ENCODE measurements at regions not wholly inside any gene's neighbourhood (a gene's known extent, or its start where the extent isn't known, plus 50 kb on each side); places are given as distances from the start of the nearest gene placed in this dataset.

DNA sequence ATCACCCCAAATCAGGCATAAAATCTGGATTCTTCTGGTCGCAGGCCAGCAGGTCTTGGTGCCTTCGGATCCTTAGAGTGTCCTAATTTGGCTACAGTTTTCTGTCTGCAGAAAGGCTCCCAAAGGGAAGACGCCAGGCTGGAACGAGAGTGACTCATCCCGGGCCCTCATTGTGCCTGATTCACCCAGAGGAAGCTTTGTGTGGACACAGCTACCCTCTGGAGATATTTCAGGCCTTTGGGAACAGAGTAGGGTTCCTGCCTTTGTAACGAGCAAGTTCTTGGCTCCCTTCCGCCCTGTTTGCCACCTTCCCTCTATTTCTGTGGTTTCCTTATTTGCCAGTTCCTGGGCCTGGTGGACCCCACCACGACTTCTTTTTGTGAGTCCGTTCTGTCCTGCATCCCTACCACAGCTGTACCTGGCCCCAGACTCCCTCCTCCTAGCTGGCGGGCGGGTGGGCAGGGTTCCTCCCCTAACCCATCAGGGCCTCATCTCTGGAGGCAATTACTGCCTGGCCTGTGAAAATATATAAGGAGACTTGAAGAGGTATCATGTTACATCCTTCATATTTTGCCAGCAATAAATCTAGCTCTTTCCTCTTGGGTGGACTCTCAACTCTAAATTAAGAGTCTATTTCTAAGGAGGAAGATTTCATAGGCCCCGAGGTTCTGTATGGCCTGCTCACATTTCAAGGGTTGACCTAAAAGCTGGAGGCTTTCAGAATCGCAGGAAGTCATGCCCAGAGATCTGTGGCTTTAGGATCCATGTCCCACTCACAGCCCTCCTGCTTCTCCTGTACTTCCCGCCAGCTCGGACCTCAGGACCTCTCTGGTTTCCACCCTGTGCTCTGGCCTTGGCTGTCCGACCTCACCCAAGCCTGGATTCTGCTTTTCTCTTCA, 219.2 kb upstream of the ZNF32 start:
- H3K27ac ChIP-seq = peak overlapping the region in 2 of 4 donors; percentile 23 to 40
- peaks cover 0 to 15% (median 8%) of the 10 kb centered on the region in 4 donors for H3K4me1 ChIP-seq
- DNase-seq = no peak
- TF ChIP-seq, protein P1, sequence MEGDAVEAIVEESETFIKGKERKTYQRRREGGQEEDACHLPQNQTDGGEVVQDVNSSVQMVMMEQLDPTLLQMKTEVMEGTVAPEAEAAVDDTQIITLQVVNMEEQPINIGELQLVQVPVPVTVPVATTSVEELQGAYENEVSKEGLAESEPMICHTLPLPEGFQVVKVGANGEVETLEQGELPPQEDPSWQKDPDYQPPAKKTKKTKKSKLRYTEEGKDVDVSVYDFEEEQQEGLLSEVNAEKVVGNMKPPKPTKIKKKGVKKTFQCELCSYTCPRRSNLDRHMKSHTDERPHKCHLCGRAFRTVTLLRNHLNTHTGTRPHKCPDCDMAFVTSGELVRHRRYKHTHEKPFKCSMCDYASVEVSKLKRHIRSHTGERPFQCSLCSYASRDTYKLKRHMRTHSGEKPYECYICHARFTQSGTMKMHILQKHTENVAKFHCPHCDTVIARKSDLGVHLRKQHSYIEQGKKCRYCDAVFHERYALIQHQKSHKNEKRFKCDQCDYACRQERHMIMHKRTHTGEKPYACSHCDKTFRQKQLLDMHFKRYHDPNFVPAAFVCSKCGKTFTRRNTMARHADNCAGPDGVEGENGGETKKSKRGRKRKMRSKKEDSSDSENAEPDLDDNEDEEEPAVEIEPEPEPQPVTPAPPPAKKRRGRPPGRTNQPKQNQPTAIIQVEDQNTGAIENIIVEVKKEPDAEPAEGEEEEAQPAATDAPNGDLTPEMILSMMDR (IDR thresholded peaks at IDR 0.05) = no peak
- no peak for TF ChIP-seq POLR2A (IDR thresholded peaks at IDR 0.05)
- no peaks in the 10 kb centered on the region for H3K9me3 ChIP-seq
- no peaks in the 10 kb centered on the region for H3K27me3 ChIP-seq
- H3K36me3 ChIP-seq = no peaks in the 10 kb centered on the region
- H3K4me3 ChIP-seq = no peak overlapping the region

DNA sequence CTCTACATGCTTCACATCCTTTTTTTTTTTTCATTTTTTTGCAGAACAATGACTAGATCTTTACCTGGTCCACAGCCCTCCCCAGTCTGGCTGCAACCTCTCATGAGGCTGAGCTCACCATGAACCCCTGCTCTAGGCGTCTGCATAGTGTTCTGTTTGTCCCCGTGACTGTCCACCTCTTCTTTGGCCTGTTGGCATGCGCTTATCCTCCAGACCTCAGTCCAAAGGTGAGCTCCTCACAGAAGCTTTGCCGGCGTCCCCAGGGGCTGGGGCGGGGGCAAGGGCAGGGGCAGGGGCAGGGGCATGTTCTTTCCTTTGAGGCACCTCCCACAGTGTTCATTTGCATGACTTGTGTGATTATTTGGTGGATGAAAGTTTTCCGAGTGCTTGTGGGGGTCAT, 218.4 kb upstream of the ZNF32 start:
- no peak for DNase-seq
- H3K27me3 ChIP-seq = no peaks in the 10 kb centered on the region
- H3K36me3 ChIP-seq = no peaks in the 10 kb centered on the region
- no peaks in the 10 kb centered on the region for H3K9me3 ChIP-seq
- H3K4me3 ChIP-seq = no peak overlapping the region
- TF ChIP-seq, protein P1 (IDR thresholded peaks at IDR 0.05) = no peak
- no peak for TF ChIP-seq POLR2A (IDR thresholded peaks at IDR 0.05)
- H3K4me1 ChIP-seq = peaks cover 0 to 17% (median 9%) of the 10 kb centered on the region in 4 donors
- peak overlapping the region in 1 of 4 donors; percentile 23 for H3K27ac ChIP-seq

DNA sequence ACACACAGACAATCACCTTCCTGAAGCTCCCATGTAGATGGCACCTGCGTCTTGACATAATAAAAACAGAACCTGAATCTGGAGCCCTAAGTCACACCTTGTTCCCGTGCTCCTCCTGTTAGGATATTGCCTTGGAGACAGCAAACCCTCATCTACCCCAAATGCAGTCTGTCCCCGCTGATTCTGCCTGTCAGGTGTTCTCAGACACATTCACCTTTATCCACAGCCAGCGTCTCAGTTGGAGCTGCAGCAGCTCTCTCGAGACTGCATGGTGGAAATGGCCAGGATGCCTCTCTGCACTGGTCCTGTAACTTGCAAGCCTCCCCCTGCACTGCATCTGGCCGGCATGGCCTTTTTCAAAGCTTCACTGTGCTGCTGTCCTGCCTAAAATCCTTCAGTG, 218.0 kb upstream of the ZNF32 start:
- Histone ChIP-seq H3K27ac (no peak overlapping the region), H3K27me3 (no peaks in the 10 kb centered on the region), H3K4me3 (no peak overlapping the region), H3K9me3 (no peaks in the 10 kb centered on the region), H3K36me3 (no peaks in the 10 kb centered on the region), H3K4me1 (peaks cover 0 to 17% (median 9%) of the 10 kb centered on the region in 4 donors)
- TF ChIP-seq, protein P1 (IDR thresholded peaks at IDR 0.05) = no peak
- TF ChIP-seq POLR2A (IDR thresholded peaks at IDR 0.05) = no peak
- no peak for DNase-seq

DNA sequence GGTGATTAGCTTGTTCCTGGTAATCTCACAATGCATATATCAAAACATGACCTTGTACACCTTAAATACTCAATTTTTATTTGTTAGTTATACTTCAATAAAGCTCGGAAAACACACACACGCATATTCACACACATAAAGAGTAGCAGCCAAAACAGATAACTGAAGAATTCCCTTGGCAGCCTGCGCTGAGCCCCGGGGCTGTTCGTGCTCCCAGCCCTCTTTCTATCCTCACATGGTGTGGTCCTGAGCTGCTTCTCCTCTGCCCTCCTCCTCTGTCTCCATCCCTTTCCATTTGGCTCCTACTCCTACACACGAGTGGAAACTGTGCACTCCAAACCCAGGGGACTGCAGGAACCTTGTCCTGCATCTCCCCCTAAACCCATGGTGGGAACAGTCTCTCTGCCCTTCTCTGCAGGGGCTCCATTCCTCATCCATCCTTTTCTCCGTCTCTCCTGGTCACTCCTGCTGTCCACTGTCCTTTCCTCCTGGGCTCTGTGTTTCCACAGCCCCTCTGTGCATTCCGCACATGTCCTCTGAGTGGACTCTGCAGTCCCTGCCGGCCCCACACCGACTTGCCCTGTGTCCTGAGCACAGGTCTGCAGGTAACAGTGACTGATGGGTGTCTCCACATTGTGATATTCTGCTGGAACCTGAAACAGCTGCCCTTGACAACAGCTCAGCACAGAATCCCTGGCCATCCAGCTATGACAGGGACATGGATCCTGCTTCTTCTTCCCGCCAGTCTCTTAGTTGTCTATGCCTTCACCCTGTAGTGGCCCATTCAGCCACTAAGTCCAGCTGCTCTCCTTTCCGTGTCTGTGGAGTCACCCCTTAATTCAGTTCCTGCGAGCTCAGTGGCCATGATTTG, 216.8 kb upstream of the ZNF32 start:
- TF ChIP-seq, protein P1 (IDR thresholded peaks at IDR 0.05) = no peak
- TF ChIP-seq POLR2A (IDR thresholded peaks at IDR 0.05) = no peak
- no peaks in the 10 kb centered on the region for H3K27me3 ChIP-seq
- H3K27ac ChIP-seq = no peak overlapping the region

DNA sequence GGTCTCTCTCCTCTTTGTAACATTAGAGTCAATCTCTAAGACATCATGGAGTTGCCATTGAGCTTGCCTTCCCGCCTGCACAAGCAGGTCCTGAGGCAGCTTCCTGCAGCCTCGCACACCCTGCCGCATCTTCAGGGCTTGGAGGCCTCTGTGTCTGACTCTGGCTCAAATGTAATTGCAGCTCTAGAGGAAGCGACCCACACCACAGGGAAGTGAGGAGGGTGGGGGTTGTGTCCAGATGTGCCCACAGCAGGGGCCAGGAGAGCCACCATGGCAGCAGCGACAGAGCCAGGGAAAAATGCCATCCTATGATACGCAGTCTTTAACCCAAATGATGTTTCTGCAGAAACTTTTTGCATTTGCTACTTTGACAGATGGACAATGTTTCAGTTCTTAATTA, 216.0 kb upstream of the ZNF32 start:
- no peak for DNase-seq
- Histone ChIP-seq H3K4me1 (peaks cover 0 to 17% (median 9%) of the 10 kb centered on the region in 4 donors), H3K36me3 (no peaks in the 10 kb centered on the region), H3K4me3 (no peak overlapping the region), H3K27ac (peak overlapping the region in 2 of 4 donors; percentile 30 to 73), H3K9me3 (no peaks in the 10 kb centered on the region), H3K27me3 (no peaks in the 10 kb centered on the region)
- no peak for TF ChIP-seq POLR2A (IDR thresholded peaks at IDR 0.05)

More for the DNA sequence above, 216.8 kb upstream of the ZNF32 start:
- Histone ChIP-seq H3K36me3 (no peaks in the 10 kb centered on the region), H3K4me1 (peaks cover 0 to 17% (median 9%) of the 10 kb centered on the region in 4 donors), H3K9me3 (no peaks in the 10 kb centered on the region), H3K4me3 (no peak overlapping the region)
- no peak for DNase-seq
